IMR-90 (cell line): ENCODE measurements at regions not wholly inside any gene's neighbourhood (a gene's known extent, or its start where the extent isn't known, plus 50 kb on each side); places are given as distances from the start of the nearest gene placed in this dataset.

Experiments used
- BHLHE40 ChIP-seq: fragments of 150-350 bp; IDR thresholded peaks from 2 replicates; pipeline ENCODE4 v1.6.1; 2016; ENCODE audit warnings: mild to moderate bottlenecking, low read depth, low read length
- CEBPB ChIP-seq: IDR thresholded peaks from 2 replicates; pipeline ENCODE4 v1.6.1; 2012; ENCODE audit warnings: low read depth, low read length, improper control_type of control experiment
- CHD1 ChIP-seq: IDR thresholded peaks from 2 replicates; pipeline ENCODE4 v1.6.1; 2012; ENCODE audit warnings: low read depth, low read length, improper control_type of control experiment
- CTCF ChIP-seq: conservative IDR thresholded peaks from 2 replicates; pipeline ENCODE4 v1.5.1; 2012; ENCODE audit warnings: mild to moderate bottlenecking, low read depth, low read length, improper control_type of control experiment
- ELK1 ChIP-seq: fragments of 150-350 bp; IDR thresholded peaks from 2 replicates; pipeline ENCODE4 v1.6.1; 2016; ENCODE audit warnings: low read depth, mild to moderate bottlenecking, low read length, moderate library complexity, borderline replicate concordance
- MAFK ChIP-seq: IDR thresholded peaks from 2 replicates; pipeline ENCODE4 v1.6.1; 2012; ENCODE audit warnings: low read depth, low read length, improper control_type of control experiment
- MAZ ChIP-seq: IDR thresholded peaks from 2 replicates; pipeline ENCODE4 v1.6.1; 2012; ENCODE audit warnings: low read depth, mild to moderate bottlenecking, low read length, improper control_type of control experiment, moderate library complexity, borderline replicate concordance
- NFE2L2 ChIP-seq: fragments of 150-350 bp; IDR thresholded peaks from 2 replicates; pipeline ENCODE4 v1.6.1; 2016; ENCODE audit warnings: low read depth, mild to moderate bottlenecking, low read length
- POLR2A ChIP-seq: IDR thresholded peaks from 2 replicates; pipeline ENCODE4 v1.6.1; 2012; ENCODE audit warnings: mild to moderate bottlenecking, low read depth, low read length
- RAD21 ChIP-seq: IDR thresholded peaks from 2 replicates; pipeline ENCODE4 v1.6.1; 2012; ENCODE audit warnings: low read length, improper control_type of control experiment
- RCOR1 ChIP-seq: IDR thresholded peaks from 2 replicates; pipeline ENCODE4 v1.6.1; 2012; ENCODE audit warnings: mild to moderate bottlenecking, low read length, improper control_type of control experiment; ENCODE audit not compliant: insufficient replicate concordance
- RFX5 ChIP-seq: IDR thresholded peaks from 2 replicates; pipeline ENCODE4 v1.8.0; 2012; ENCODE audit warnings: low read depth, mild to moderate bottlenecking, low read length, moderate library complexity
- SMC3 ChIP-seq: fragments of 150-350 bp; IDR thresholded peaks from 2 replicates; pipeline ENCODE4 v1.6.1; 2016; ENCODE audit warnings: low read depth, mild to moderate bottlenecking, antibody characterized with exemption, low read length, moderate library complexity
- USF2 ChIP-seq: fragments of 150-350 bp; IDR thresholded peaks from 2 replicates; pipeline ENCODE4 v1.6.1; 2017; ENCODE audit warnings: mild to moderate bottlenecking, antibody characterized with exemption, low read length, low read depth

DNA sequence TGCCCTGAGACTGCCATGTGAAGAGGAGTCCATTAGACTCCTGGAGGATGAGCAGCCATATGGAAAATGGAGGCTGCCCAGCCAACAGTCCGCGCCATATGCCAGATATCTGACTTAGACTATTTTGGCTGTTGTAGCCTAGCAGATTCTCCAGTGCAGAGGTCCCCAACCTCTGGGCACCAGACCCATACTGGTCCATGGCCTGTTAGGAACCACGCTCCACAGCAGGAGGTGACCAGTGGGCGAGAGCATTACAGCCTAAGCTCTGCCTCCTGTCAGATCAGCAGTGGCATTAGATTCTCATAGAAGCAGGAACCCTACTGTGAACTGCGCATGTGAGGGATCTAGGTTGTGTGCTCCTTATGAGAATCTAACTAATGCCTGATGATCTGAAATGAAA lies 851.9 kb downstream of the NR2F1-AS1 start:
- TF ChIP-seq NFE2L2, result no peak
- no peak for TF ChIP-seq CTCF
- no peak for TF ChIP-seq MAFK
- no peak for TF ChIP-seq POLR2A
- TF ChIP-seq MAZ, result no peak
- no peak for TF ChIP-seq RFX5
- no peak for TF ChIP-seq RCOR1
- TF ChIP-seq USF2, result no peak
- TF ChIP-seq CHD1, result no peak
- no peak for TF ChIP-seq ELK1
- TF ChIP-seq SMC3, result no peak
- TF ChIP-seq BHLHE40, result no peak
- no peak for TF ChIP-seq CEBPB
- TF ChIP-seq RAD21, result no peak
